SK-N-SH treated with all-trans-retinoic acid at 6 μM for 48 hours (cell line): ENCODE measurements at regions not wholly inside any gene's neighbourhood (a gene's known extent, or its start where the extent isn't known, plus 50 kb on each side); places are given as distances from the start of the nearest gene placed in this dataset.

ENCODE experiments used
- BACH2 ChIP-seq: fragments of 250-450 bp; sonication (Bioruptor Pico); IDR thresholded peaks from 2 replicates; pipeline ENCODE4 v1.9.0; 2021; ENCODE audit warnings: mild to moderate bottlenecking, borderline replicate concordance
- CSDC2 ChIP-seq: fragments of 250-450 bp; sonication (Bioruptor Pico); IDR thresholded peaks from 2 replicates; pipeline ENCODE4 v1.5.0; 2020; ENCODE audit warnings: mild to moderate bottlenecking, moderate library complexity
- GLIS3 ChIP-seq: fragments of 250-450 bp; sonication (Bioruptor Pico); IDR thresholded peaks from 2 replicates; pipeline ENCODE4 v1.5.0; 2020; ENCODE audit warnings: mild to moderate bottlenecking, moderate library complexity
- ISL1 ChIP-seq: fragments of 250-450 bp; sonication (Bioruptor Pico); IDR thresholded peaks from 2 replicates; pipeline ENCODE4 v2.1.2; 2022; ENCODE audit warnings: mild to moderate bottlenecking, moderate library complexity
- OSR1 ChIP-seq: fragments of 250-450 bp; sonication (Bioruptor Pico); IDR thresholded peaks from 2 replicates; pipeline ENCODE4 v1.8.0; 2022; ENCODE audit warnings: moderate library complexity, mild to moderate bottlenecking, inconsistent platforms
- RARB ChIP-seq: fragments of 250-450 bp; sonication (Bioruptor Pico); IDR thresholded peaks from 2 replicates; pipeline ENCODE4 v1.8.0; 2021; ENCODE audit warnings: mild to moderate bottlenecking, moderate library complexity
- SNAI2 ChIP-seq: fragments of 250-450 bp; sonication (Bioruptor Pico); IDR thresholded peaks from 2 replicates; pipeline ENCODE4 v1.5.0; 2020; ENCODE audit warnings: mild to moderate bottlenecking, moderate library complexity
- TCF4 ChIP-seq: fragments of 250-450 bp; sonication (Bioruptor Pico); IDR thresholded peaks from 2 replicates; pipeline ENCODE4 v1.8.0; 2021; ENCODE audit warnings: mild to moderate bottlenecking, moderate library complexity, borderline replicate concordance
- ZC3H10 ChIP-seq: fragments of 250-450 bp; sonication (Bioruptor Pico); IDR thresholded peaks from 2 replicates; pipeline ENCODE4 v1.5.1; 2021; ENCODE audit warnings: mild to moderate bottlenecking, moderate library complexity
- ZFP3 ChIP-seq: fragments of 250-450 bp; sonication (Bioruptor Pico); IDR thresholded peaks from 2 replicates; pipeline ENCODE4 v1.5.0; 2020; ENCODE audit warnings: mild to moderate bottlenecking, moderate library complexity
- ZNF8 ChIP-seq: fragments of 450-650 bp; formaldehyde crosslinking; IDR thresholded peaks from 2 replicates; pipeline ENCODE4 v1.5.0; 2020; ENCODE audit warnings: mild to moderate bottlenecking, moderate library complexity
- TF ChIP-seq, protein P1 (sequence below): fragments of 250-450 bp; sonication (Bioruptor Pico); IDR thresholded peaks from 2 replicates; pipeline ENCODE4 v1.8.0; 2020; ENCODE audit warnings: mild to moderate bottlenecking, moderate library complexity, borderline replicate concordance
- TF ChIP-seq, protein P2 (sequence below): fragments of 250-450 bp; sonication (Bioruptor Pico); IDR thresholded peaks from 2 replicates; pipeline ENCODE4 v1.5.1; 2021; ENCODE audit warnings: mild to moderate bottlenecking, moderate library complexity
- TF ChIP-seq, protein P3 (sequence below): fragments of 250-450 bp; sonication (Bioruptor Pico); IDR thresholded peaks from 2 replicates; pipeline ENCODE4 v1.5.1; 2020; ENCODE audit warnings: low read depth, mild to moderate bottlenecking, moderate library complexity

DNA sequence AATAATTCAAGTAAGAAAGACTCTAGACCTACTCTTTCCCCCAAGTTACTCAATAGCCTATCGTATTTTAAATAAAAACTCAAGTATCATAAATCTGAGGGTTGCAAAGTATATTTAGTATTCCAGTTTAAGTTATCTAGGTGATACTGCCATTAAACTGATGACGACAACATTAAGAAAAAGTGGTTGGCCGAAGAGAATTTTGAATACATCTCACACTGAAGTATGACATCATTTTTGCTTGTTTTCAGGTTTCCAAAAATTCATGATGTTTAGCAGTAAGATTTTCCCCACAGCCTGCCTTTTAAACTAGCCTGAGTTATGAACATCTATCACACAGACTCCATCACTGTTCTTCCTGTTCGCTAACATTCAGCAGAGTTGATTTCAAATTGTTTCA is 102.1 kb upstream of the RAB27B start:
- TF ChIP-seq, protein P1, sequence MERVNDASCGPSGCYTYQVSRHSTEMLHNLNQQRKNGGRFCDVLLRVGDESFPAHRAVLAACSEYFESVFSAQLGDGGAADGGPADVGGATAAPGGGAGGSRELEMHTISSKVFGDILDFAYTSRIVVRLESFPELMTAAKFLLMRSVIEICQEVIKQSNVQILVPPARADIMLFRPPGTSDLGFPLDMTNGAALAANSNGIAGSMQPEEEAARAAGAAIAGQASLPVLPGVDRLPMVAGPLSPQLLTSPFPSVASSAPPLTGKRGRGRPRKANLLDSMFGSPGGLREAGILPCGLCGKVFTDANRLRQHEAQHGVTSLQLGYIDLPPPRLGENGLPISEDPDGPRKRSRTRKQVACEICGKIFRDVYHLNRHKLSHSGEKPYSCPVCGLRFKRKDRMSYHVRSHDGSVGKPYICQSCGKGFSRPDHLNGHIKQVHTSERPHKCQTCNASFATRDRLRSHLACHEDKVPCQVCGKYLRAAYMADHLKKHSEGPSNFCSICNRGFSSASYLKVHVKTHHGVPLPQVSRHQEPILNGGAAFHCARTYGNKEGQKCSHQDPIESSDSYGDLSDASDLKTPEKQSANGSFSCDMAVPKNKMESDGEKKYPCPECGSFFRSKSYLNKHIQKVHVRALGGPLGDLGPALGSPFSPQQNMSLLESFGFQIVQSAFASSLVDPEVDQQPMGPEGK, result no peak
- no peak for TF ChIP-seq ZFP3 (CRISPR knock-in tag)
- no peak for TF ChIP-seq ZC3H10 (CRISPR knock-in tag)
- TF ChIP-seq BACH2 (CRISPR knock-in tag), result no peak
- no peak for TF ChIP-seq OSR1 (CRISPR knock-in tag)
- TF ChIP-seq RARB (CRISPR knock-in tag), result no peak
- TF ChIP-seq, protein P2, sequence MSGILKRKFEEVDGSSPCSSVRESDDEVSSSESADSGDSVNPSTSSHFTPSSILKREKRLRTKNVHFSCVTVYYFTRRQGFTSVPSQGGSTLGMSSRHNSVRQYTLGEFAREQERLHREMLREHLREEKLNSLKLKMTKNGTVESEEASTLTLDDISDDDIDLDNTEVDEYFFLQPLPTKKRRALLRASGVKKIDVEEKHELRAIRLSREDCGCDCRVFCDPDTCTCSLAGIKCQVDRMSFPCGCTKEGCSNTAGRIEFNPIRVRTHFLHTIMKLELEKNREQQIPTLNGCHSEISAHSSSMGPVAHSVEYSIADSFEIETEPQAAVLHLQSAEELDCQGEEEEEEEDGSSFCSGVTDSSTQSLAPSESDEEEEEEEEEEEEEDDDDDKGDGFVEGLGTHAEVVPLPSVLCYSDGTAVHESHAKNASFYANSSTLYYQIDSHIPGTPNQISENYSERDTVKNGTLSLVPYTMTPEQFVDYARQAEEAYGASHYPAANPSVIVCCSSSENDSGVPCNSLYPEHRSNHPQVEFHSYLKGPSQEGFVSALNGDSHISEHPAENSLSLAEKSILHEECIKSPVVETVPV, result no peak
- TF ChIP-seq, protein P3, sequence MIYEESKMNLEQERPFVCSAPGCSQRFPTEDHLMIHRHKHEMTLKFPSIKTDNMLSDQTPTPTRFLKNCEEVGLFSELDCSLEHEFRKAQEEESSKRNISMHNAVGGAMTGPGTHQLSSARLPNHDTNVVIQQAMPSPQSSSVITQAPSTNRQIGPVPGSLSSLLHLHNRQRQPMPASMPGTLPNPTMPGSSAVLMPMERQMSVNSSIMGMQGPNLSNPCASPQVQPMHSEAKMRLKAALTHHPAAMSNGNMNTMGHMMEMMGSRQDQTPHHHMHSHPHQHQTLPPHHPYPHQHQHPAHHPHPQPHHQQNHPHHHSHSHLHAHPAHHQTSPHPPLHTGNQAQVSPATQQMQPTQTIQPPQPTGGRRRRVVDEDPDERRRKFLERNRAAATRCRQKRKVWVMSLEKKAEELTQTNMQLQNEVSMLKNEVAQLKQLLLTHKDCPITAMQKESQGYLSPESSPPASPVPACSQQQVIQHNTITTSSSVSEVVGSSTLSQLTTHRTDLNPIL (CRISPR knock-in tag), result no peak
- TF ChIP-seq ISL1, result no peak
- TF ChIP-seq ZNF8 (CRISPR knock-in tag), result no peak
- no peak for TF ChIP-seq GLIS3 (CRISPR knock-in tag)
- TF ChIP-seq TCF4 (CRISPR knock-in tag), result no peak
- TF ChIP-seq SNAI2 (CRISPR knock-in tag), result no peak
- no peak for TF ChIP-seq CSDC2 (CRISPR knock-in tag)
